ENCODE measurements at regions not wholly inside any gene's neighbourhood (a gene's known extent, or its start where the extent isn't known, plus 50 kb on each side); places are given as distances from the start of the nearest gene placed in this dataset.

- no TSS peak for BruUV-seq (replicated peaks)
- H3K36me3 ChIP-seq (ENCODE audit: control insufficient read depth in 2 of 2, insufficient read depth in 2 of 2, low read length in 1 of 2): no peaks in the 10 kb centered on the region
- RAD21 ChIA-PET (ENCODE audit: unreplicated experiment): no interaction called here
- H2AFZ ChIP-seq (ENCODE audit: control insufficient read depth, low read depth, low read length): no peak overlapping the region
- H3K4me3 ChIP-seq: no peak overlapping the region
- no peak for DNase-seq (ENCODE audit: low read depth, low spot score)
- TF ChIP-seq ZBTB4 (CRISPR knock-in tag; IDR thresholded peaks at IDR 0.05) (no peak), RBBP5 (conservative IDR thresholded peaks at IDR 0.05) (no peak), TARDBP (IDR thresholded peaks at IDR 0.05; ENCODE audit: borderline replicate concordance) (no peak), BCL3 (IDR thresholded peaks at IDR 0.05; ENCODE audit: borderline replicate concordance, insufficient read depth, low read depth, low read length, poor library complexity, severe bottlenecking) (no peak), ZNF274 (IDR thresholded peaks at IDR 0.05; ENCODE audit: insufficient read depth, insufficient read length) (no peak), TBL1XR1 (IDR thresholded peaks at IDR 0.05; ENCODE audit: low read depth, low read length) (no peak), EP300 (IDR thresholded peaks at IDR 0.05; ENCODE audit: borderline replicate concordance in 1 of 2, control insufficient read depth in 1 of 2, low read depth in 2 of 2, low read length in 2 of 2) (no peak), NR2C2 (IDR thresholded peaks at IDR 0.05; ENCODE audit: borderline replicate concordance, control insufficient read depth, insufficient read length, low read depth) (no peak), CREM (IDR thresholded peaks at IDR 0.05; ENCODE audit: low read depth) (no peak)
- intact Hi-C loops (cut with micrococcal nuclease; ENCODE audit: unreplicated experiment): no loop called here
- in situ Hi-C loops (cut with MboI): no loop called here
- no peak overlapping the region for H3K4me2 ChIP-seq (ENCODE audit: control insufficient read depth, insufficient read depth)
- H3K9me3 ChIP-seq (replicated peaks; ENCODE audit: control insufficient read depth, insufficient read depth, low read length): no peaks in the 10 kb centered on the region
- FAIRE-seq: no peak
- no peak overlapping the region for H3K27ac ChIP-seq (ENCODE audit: control insufficient read depth, insufficient read depth)
- CTCF ChIA-PET: no interaction called here
- no peaks in the 10 kb centered on the region for H3K79me2 ChIP-seq (ENCODE audit: control insufficient read depth, insufficient read depth, low read length)
- 2% methylated on average over 3 of the region's 3 CpGs for WGBS (ENCODE audit: insufficient coverage, insufficient replicate concordance, low lambda C conversion rate, missing lambda C conversion rate)
- H3K4me1 ChIP-seq (ENCODE audit: control insufficient read depth, insufficient read depth, low read length): no peaks in the 10 kb centered on the region
- POLR2A ChIA-PET: no interaction called here
- no peaks in the 10 kb centered on the region for H3K27me3 ChIP-seq (replicated peaks in 1 of 2; ENCODE audit: control insufficient read depth in 2 of 2, insufficient read depth in 2 of 2, low read length in 1 of 2)
- H4K20me1 ChIP-seq (ENCODE audit: control insufficient read depth, insufficient read depth): no peaks in the 10 kb centered on the region
- SMC1A ChIA-PET (ENCODE audit: uncharacterized antibody, unreplicated experiment): no interaction called here
- no peak for ATAC-seq
- H3K9ac ChIP-seq (ENCODE audit: control insufficient read depth, insufficient read depth, low read length): no peak overlapping the region
Measured at GRCh38 chr11:96817482-96818399, 427.9 kb downstream of the JRKL start.

Data from GM12878 (cell line).